GM21717 (cell line): ENCODE measurements at regions not wholly inside any gene's neighbourhood (a gene's known extent, or its start where the extent isn't known, plus 50 kb on each side); places are given as distances from the start of the nearest gene placed in this dataset.
"Not testable (repeated sequence)": the region's sequence is repeated elsewhere in the genome, so short reads cannot be mapped to it uniquely, and the experiment has no call there.

ENCODE experiments used
- ATAC-seq: cut with Tn5 transposase; IDR thresholded peaks from one replicate; pipeline ENCODE4 v1.9.1; 2021; ENCODE audit warnings: mild to moderate bottlenecking, moderate library complexity; ENCODE audit not compliant: unreplicated experiment

DNA sequence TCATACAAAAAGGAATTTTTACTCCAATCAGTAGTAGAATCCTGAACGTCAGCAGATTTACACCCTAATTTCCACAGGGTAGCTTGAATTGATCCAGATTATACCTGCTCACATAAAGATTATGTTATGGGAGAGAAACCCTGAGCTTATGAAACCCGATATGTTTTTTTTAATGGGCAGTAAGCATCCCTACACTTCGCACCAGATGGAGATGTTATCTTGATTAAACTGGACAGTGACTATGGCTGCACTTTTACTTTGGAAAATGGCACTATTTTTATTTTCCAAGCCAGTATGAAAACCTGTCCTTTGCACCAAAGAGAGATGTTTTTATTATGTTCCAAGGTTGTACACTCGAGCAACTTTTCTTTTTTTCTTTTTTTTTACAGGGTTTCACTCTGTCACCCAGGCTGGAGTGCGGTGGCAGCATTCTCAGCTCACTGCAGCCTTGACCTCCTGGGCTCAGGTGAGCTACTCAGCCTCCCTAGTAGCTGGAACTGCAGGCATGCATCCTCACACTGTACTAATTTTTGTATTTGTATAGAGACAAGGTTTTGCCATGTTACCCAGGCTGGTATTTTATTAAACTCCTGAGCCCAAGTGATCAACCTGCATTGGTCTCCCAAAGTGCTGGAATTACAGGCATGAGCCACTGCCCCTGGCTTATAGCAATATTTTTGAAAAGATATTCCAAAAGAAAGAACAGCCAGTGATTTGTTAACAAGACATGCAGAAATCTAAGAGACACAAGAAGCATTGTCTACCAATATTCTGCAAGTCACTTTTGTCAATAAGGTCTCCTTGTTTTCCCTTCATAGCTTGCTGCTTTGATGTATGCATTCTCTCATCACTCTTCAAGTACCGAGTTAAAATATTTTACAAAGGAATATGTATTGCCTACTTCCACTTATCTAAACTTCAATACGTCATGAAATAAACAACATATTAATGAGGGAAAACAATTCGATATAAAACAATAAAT lies 1412.6 kb downstream of the ZPLD1 start:
- ATAC-seq = no peak

DNA sequence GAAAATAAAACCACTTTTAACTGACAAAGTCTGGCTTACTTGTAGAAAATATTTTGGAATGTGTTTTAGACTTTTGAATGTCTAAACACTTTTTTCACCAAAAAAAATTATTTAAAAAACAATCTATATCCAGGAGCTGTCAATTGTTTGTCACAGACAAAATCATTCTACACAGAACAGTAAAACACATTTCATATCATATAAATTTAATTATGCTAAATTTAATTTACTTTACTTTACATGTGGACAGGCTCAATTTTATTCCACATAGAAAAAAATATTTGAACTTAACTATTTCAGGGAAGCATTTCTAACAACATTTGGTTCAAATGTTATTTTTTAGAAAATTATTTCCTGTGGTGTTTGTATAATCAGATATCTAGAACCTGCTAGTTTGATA lies 1417.0 kb downstream of the ZPLD1 start:
- no peak for ATAC-seq

DNA sequence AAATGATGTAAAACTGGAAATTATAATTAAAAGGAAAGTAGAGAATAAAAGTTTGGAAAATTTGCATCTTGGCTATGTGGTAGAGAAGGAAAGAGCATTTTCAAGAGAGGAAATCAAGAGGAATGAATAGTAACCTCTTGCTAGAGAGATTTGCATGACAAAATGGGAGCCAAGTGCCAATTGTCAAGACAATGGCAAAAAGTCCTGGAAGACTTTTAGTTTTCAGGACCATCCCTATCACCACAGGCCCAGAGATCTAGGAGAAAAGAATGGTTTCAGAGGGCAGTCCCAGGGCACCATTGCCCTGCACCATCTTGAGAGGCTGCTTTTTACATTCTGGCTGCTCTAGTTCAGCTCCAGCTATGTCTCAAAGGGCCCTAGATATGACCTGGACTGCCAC lies 1427.6 kb downstream of the ZPLD1 start:
- ATAC-seq = no peak

DNA sequence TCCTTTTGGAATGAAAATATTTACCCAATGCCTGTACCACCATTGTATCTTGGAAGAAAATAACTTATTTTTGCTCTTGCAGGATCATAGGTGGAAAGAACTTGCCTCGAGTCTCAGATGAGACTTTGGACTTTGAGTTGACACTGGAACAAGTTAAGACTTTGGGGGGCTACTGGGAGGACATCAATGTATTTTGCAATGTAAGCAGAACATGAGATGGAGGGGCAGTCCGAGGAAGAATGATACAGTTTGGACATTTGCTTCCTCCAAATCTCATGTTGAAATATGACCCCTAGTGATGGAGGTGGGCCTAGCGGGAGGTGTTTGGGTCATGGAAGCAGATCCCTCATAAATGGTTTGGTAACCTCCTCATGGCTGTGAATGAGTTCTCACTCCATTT lies 1428.6 kb downstream of the ZPLD1 start:
- ATAC-seq = no peak

DNA sequence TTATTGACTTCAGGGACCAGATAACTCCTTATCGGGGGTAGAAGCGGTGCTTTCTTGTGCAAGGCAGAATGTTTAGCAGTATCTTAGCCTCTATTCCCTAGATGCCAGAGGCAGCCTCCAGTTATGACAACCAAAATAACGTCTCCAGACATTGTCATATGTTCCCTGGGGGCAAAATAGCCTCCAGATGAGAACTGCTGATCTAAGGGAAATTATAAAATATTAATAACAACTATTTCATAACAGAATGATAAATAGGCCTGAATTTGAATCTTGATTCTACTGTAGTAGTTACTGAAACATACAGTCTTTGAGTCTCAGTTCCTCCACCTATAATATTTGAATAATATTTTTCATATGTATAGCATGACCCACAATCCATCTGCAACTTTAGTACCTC lies 1431.3 kb downstream of the ZPLD1 start:
- no peak for ATAC-seq

DNA sequence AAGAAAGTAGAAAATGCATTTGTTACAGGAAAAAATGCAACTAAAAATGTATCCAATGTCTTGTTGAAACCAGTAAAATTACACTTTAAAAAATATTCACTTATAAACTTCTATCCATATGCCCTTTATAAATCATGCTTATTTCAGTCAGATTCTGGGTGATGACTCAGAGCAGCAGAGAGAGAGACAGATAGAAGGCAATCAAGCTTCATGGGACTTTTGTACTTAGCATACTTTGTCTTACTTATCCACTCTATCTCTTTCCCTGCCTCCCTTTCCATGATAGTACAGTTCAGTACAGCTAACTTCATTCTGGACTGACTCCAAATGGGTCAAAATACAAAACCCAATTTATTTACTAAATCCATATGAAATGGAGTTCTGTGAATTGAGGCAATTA lies 1438.2 kb downstream of the ZPLD1 start:
- ATAC-seq = no peak

DNA sequence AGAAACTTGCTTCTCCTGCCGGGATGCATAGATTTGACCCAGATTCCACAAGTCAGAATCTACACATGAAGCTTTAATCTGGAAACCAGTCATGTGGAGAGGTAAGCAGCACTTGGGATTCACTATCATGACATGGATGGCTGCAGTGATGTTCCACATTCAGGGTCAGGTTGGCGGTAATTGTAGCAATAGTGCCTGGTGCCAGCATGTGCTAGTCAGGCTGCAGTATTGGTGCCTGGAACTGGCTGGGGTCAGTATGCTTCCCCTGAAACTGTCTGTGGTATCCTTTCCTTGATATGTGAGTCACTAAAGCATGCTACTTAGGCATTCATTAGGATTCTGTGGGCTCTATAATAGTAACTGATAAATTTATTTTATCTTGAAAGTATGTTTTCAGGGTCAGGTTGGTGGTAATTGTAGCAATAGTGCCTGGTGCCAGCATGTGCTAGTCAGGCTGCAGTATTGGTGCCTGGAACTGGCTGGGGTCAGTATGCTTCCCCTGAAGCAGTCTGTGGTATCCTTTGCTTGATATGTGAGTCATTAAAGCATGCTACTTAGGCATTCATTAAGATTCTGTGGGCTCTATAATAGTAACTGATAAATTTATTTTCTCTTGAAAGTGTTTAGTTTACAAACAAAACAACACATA lies 1439.2 kb downstream of the ZPLD1 start:
- ATAC-seq = no peak

DNA sequence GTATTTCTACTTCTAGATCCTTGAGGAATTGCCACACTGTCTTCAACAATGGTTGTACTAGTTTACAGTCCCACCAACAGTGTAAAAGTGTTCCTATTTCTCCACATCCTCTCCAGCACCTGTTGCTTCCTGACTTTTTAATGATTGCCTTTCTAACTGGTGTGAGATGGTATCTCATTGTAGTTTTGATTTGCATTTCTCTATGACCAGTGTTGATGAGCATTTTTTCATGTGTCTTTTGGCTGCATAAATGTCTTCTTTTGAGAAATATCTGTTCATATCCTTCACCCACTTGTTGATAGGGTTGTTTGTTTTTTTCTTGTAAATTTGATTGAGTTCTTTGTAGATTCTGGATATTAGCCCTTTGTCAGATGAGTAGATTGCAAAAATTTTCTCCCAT lies 1447.0 kb downstream of the ZPLD1 start:
- not testable (repeated sequence) for ATAC-seq

DNA sequence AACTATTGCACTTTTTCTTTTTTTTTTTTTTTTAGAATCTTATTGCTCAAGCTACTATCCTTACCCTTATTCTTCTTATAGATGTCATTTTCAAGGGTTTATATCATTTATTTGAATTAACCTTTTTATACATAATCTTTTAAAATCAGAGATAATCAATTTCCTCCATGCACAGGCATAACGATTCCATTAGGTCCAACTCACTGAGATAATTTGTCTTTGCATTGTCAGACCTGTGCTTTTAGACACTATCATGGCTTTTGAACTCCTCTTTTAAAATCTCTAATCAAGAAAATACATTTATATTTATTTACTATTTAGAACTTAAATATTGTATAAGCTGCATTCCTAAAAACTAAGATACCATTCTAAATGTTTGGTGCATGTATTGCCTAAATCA lies 1454.9 kb downstream of the ZPLD1 start:
- ATAC-seq = no peak

DNA sequence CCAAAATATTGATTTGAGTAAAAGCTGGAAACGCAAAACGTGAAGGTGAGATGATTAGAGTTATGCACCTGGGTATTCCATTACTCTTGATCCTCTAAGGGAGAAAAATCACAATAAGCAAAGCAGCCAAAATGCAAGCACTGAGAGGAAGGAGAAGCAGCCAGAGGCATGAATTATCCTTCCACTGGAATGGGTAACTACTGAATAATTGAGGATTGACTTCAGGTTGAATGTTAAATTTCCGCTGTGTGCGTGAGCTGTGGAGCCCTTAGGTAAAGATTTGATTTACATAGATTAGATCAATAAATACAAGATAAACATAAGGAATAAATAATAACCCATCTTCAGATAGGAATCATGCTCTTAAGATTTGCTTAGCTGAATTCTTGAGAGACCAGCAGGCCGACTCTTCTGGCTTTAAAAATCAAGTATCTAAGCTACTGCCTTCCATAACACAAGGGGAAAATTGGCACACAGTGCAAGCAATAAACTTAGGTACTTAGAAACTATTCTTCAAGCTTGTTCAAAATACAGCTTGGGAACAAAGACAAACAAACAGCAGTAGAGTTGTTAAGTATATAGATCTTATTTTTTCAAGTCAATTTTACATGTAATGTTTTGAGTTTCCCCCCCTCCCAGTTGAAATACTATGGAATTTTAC lies 1459.5 kb downstream of the ZPLD1 start:
- no peak for ATAC-seq

DNA sequence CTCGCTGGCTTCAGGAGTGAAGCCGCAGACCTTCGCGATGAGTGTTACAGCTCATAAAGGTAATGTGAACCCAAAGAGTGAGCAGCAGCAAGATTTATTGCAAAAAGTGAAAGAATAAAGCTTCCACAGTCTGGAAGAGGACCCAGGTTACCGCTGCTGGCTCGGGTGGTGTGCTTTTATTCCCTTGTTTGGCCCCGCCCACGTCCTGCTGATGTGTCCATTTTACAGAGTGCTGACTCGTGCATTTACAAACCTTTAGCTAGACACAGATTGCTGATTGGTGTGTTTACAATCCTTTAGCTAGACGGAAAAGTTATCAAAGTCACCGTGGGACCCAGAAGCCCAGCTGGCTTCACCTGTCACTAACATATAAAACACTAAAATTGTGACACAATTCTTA lies 1464.5 kb downstream of the ZPLD1 start:
- no peak for ATAC-seq

DNA sequence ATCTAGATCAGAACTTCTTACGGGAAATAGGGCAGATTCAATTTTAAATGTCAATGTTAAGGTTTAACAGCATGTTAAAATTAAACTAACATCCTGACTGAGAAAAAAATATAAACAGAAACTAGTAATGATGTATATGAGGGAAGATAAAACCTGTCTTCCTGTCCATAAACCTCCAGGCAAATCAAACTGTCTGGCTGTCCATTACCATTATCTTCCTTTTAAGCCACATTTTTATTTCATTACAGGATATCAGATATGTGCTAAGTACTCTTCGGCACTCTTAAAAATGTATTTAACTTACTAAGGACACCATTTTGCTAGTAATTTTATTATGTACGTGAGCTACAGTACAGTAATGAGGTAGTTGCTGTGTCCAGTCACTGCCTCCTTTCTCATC lies 1461.7 kb upstream of the ALCAM start:
- ATAC-seq = no peak

DNA sequence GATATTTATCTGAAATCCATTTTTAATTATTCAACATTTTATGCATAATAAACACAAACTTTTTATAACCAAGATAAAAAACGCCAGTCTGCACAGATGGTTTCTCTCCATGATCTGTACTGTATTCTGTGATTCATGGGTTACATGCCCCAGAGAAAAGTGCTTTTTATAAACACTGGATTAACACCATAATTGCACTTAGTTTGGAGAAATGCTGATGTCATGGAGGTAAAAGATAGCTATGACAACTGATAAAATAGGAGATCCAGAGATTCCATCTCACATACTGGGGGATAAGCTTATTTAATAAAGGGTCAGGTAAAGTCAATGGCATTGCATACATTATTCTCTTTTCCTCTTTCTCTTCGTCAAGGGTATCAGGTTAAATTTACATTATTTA lies 1460.4 kb upstream of the ALCAM start:
- no peak for ATAC-seq

DNA sequence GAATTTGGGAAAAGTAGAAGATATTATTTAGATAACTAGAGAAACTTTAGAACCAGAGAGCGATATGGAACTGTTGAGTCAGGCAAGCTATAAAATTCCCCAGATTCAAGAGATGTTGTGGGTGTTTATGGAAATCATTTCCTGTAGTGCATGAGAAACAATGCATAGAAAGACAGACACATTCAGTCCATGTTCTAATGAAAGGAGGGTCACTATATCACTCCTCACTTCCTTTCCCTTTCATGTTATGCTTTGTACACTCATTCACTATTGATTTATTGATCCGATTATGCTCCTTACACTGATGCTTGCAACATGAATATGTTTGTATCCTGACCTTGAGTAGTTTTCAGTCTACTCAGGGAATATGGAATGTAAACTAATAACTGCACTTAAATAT lies 1459.9 kb upstream of the ALCAM start:
- ATAC-seq = no peak

DNA sequence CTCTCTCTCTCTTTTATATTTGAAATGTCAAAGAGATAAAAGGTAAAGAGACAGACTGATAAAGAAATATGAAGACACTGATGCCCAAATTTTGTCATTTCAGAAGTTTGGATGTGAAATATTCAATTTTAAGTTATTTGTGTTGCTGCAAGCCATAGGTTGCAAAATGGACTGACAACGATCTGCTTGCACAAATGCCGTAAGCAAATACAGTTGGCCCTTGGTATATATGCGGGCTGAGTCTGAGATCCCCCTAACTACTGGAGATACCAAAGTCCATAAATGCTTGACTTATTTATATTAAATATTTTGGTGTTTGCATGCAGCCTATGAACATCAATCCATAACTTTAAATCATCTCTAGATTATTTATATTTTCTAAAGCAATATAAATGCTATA lies 1459.1 kb upstream of the ALCAM start:
- ATAC-seq = no peak

DNA sequence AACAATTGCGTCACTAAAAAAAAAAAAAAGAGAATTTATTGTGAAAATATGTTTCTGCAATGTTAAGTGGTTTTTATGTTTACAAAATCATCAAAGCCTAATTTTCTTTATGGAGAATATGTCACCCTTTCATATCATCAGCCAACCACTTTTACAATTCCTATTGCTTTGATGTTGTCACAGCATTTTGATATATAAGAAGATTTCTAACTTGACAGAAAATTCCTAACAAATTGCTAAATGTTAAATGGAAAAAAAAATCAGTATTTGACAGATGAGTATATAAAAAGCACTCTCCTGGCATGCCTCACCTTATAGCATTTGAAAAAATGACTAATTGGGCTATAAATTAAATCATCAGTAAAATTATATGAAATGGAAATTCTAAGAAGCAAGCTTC lies 1457.3 kb upstream of the ALCAM start:
- ATAC-seq = no peak

DNA sequence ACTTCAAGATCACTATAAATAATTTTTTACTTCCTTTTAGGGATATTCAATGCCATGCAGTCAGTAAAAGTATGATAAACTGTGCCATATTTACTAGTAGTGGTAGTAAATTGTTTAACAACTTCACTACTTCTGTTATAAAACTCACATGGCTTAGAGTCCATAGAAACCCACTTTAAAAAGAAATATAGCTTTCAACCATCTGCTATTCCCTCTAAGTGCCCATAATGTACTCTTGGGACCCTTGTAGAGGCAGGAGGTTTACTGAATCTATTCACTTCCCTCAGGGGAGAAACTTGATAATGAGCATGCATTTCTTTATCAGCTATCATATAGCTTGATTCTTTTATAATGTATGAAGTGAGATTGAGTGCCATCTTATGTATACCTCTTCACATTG lies 1448.4 kb upstream of the ALCAM start:
- ATAC-seq = no peak

DNA sequence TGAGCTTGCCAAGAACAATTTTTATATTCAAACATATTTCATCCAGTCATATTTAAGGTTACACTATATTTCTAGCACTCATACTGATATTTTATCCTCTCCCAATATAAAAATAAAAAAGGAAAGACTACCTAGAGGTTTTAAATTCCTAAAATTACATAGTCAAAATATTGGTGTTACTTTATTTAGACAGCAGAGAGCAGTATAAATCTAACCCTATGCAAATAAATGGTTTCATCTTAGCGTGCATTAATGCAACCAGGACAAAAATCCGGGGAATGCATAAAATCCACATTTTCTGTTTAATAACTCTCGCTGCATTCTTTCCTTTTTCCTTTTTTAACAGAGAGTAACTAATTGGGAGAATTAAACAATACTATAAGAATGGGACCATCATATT lies 1447.4 kb upstream of the ALCAM start:
- ATAC-seq = no peak

DNA sequence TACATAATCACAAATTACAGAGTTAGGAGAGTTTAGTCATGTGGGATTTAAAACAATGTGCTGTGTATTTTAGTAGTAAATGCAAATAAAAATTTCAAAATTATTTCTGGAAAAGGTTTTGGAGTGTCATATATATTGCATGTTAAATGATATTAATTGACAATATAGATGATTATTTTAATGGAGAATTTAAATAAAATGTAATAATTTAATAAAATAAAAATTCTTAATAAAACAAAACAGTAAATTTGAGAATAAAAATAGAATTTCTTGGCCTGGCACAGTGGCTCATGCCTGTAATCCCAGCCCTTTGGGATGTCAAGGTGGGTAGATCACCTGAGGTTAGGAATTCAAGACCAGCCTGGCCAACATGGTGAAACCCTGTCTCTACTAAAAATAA lies 1442.8 kb upstream of the ALCAM start:
- no peak for ATAC-seq

DNA sequence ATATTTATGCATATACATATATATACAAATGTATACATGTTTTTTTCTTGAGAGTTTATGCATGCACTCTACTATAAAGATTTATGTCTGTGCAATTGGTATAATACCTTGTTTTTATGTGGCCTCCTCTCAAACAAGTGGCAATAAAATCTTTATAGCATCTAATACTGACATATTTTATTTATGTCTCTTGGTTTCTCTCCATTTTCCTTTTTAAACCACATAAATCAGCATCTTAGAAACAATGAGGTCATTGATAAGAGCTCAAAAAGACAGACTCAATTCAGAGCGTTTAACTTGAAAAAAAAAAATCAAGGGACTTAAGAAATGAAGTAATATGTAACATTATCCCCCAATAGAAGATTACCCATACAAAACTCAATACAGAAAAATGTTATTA lies 1442.2 kb upstream of the ALCAM start:
- ATAC-seq = no peak

DNA sequence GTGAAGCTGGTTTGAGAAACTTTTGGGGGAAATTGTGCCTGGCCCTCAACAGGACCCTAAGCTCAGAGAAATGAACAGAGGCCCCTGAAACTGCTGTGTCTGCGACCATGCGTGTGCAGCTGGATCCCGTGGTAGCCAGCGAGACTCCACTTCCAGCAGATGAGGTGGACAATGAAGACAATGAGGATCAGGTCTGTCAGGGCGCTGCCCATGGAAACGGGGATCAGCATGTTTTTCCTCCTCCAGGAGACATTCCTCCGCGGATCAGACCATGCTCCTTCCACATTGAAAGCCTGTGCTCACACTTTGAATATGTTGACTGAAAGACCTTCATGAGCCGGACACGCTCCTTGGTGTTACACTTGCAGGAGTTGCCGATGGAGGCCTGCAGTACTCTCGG lies 1439.8 kb upstream of the ALCAM start:
- no peak for ATAC-seq

DNA sequence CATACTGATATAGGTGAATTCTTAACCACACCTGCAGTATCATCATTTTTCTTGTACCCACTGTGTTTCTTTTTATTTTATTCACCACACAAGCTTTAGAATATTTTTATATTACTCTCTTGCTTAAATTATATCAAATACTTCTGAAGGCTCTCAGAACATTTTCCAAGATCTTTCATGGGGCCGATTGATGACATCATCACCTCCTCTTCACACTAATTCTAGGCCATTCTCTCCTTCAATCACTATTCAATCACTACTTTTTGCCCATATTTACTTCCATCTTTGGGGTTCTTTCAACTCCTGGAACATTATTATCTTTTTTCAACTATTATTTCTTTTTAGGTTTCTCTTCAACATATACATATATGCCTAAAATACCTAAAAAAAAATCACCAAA lies 1438.8 kb upstream of the ALCAM start:
- ATAC-seq = no peak
